Left ventricle myocardium superior (tissue), 1 donor: ENCODE measurements at regions not wholly inside any gene's neighbourhood (a gene's known extent, or its start where the extent isn't known, plus 50 kb on each side); places are given as distances from the start of the nearest gene placed in this dataset.
"Not testable (repeated sequence)": the region's sequence is repeated elsewhere in the genome, so short reads cannot be mapped to it uniquely, and the experiment has no call there.

Experiments
- ATAC-seq: fragments of 200-7000 bp; cut with Tn5 transposase; one replicate; pipeline ENCODE4 v1.9.1; 2020; ENCODE audit warnings: mild to moderate bottlenecking, moderate library complexity
- DNase-seq: peaks from one replicate; pipeline ENCODE4 v3.0.0-alpha.2; 2020
- intact Hi-C: fragments of 100-400 bp; cut with micrococcal nuclease; formaldehyde crosslinking; loops from one replicate; pipeline ENCODE4 v1.11.0; 2022
- donor health status: DM: no; HTN: yes; CAD: no; lungs with severe emphysema.

DNA sequence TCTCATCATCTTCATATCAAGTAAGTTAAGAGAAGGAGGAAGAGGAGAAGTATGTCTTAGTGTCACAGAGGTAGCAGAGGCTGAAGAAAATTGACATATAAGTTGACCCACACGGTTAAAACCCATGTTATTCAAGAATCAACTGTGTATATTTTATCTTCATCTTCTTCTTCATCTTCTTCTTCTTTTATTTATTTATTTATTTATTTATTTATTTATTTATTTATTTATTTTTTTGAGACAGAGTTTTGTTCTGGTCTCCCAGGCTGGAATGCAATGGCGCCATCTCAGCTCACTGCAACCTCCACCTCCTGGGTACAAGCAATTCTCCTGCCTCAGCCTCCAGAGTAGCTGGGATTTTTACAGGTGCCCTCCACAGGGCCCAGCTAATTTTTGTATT lies 1242.3 kb upstream of the RAG2 start:
- DNase-seq, ATAC-seq, intact Hi-C loops: not testable (repeated sequence)

DNA sequence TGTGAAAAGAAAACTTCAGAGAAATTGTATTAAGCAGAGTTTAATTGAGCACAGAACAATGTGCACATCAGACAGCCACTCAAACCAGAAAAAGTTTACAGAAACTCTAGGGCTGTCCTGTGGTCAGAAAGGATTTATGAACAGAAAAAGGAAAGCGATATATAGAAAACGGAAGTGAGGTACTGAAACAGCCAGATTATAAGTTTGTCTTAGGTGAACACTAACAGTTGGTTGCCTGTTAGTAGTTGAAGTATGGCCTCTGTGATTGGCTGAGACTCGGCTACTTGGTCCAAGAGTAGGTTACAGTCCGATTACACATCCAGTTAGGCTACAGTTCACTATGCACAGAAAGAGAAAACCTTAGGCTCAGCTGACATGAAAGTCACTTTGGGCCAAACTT lies 1232.5 kb upstream of the RAG2 start:
- no peak for ATAC-seq
- no peak for DNase-seq
- intact Hi-C loops: no loop called here

DNA sequence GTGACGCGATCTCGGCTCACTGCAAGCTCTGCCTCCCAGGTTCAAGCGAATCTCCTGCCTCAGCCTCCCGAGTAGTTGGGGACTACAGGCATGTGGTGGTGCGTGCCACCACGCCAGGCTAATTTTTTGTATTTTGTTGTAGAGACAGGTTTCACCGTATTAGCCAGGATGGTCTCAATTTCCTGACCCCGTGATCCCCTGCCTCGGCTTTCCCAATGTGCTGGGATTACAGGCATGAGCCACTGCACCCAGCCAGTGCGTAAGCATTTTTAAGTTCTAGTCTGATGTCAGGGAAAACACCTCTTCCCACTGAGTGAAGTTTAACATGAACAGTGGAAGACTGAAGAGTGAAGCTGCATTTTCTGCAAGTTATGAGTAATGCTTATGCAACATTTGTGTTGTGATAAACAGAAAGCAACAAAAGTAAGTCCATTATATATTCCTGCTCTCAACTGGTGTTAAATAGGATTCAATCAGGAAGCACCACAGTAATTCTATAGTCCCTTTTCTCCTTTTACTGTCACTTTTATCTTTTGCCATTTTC lies 1219.8 kb upstream of the RAG2 start:
- ATAC-seq: no peak
- no peak for DNase-seq

DNA sequence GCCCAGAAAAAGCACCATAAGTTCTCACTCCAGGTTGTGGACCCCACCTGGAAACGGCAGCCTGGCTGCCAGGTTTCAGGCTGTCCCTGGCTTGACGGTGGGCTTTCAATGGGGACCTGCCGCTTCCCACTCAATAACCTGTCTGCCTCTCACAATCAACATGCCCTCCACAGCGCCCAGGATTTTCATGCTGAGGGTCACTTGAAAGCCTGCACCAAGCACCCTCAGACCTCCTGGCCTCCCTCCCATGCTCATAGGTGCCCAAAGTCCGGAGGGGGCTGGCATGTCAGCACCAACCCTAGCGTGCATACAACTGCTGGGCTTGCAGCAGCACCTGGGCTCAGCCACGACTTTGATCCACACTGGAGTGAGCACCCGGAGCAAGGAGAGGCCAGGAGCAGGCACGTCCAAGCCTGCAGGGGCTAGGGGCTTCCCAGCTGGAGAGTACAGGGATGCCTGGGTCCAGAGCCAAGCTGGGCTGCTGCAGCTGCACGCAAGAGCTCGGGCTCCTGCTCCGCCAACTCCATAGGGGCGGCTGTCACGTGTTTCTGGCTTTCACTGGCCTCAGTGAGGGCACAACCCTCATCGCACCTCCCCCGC lies 1214.3 kb upstream of the RAG2 start:
- ATAC-seq (no peak), DNase-seq (no peak)
- intact Hi-C loops: no loop called here

More for the DNA sequence above, 1219.8 kb upstream of the RAG2 start:
- intact Hi-C loops: no loop called here

DNA sequence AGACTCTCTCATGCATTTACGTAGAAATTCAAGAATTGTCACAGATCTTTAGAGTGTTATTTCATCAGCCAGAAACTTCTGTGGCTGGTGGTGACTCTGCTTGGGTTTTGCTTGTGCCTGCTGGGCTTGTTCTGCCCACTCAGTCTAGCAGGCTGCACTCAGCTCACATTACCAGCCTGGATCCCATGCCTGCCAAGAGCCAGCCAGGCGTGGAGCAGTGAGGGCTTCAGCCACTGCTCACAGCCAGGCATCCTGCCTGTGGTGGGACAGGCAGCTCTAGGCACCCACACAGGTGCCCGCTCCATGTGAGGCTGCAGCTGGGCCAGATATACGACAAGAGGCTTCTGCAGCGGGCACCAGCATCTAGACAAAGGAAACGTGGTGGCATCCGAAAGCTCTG lies 1213.3 kb upstream of the RAG2 start:
- intact Hi-C loops: no loop called here
- ATAC-seq (no peak), DNase-seq (no peak)

DNA sequence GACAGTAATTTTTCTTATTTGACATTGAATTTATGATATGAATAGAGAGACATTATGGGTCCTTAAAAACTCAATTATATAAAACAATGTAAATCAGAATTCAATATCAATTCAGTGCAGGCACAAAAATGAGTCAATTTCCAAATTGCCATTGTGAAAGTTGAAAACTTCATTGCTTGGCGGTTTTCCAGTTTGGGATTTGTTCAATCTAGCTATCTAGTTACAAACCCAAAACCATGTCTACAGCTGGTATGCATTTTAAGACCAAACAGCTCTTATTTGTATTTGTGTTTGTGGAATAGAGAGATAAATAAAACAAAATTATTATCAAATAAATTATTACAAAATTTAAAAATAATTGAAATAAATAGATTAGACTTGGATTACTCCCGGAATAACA lies 1206.6 kb upstream of the RAG2 start:
- DNase-seq: no peak
- intact Hi-C loops: no loop called here
- ATAC-seq: no peak

DNA sequence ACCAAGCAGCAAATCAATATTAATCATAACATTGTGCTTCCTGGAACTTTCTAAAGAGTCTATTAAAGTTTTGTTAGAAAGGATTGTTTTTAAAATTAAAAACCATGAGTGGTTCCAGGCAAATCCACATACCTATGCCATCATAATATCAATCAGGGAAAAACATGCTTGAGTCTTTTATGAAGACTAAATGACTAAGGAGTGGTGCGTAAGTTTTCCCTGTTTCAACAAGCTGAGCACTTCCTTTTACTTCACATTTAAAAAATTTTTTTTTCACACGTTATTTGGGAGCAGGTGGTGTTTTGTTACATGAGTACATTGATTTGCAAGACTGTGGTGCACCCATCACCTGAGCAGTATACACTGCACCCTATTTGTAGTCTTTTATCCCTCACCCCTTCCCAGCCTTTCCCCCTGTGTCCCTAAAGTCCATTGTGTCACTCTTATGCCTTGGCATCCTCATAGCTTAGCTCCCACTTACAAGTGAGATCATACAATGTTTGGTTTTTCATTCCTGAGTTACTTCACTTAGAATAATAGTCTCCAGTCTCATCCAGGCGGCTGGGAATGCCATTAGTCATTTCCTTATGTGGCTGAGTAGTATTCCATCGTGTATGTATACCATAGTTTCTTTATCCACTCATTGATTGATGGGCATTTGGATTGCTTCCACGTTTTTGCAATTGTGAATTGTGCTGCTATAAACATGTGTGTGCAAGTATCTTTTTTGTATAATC lies 1190.3 kb upstream of the RAG2 start:
- ATAC-seq: no peak
- intact Hi-C loops: no loop called here

DNA sequence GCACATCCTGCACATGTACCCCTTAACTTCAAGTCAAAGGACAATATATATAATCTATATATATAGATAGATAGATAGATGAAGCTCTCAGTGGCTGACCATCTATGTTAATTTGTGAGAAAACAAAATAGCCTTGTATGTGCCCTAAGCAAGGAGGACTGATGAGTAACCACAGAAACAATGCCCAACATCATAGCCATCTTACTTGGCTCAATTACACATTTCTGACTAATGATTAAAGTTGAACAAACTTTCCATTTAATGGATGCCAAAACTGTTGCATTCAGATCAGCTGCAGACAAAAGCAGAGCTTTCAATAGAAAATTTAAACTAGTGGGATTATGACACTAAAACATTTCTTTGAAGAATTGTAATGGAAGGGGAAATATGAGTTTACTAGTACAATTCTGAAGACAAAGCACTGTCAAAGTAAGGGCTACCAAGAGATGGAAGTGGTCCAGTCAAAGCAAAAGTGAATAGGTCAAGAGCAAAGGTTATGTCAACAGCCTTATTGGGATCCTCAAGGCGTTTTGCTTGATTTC lies 1188.2 kb upstream of the RAG2 start:
- no peak for ATAC-seq

More for the DNA sequence above, 1190.3 kb upstream of the RAG2 start:
- DNase-seq: no peak

DNA sequence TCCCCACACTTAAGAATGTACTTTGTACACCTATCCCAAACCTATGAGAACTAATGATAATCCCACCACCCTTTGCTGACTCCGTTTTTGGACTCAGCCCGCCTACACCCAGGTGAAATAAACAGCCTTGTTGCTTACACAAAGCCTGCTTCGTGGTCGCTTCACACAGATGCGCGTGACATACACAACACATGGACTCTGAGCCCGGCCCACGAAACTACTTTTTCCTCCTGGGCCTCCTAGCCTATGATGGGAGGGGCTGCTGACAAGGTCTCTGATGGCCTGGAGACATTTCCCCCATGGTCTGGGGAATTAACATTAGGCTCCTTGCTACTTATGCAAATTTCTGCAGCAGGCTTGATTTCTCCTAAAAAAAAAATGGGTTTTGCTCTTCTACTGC lies 1176.4 kb upstream of the RAG2 start:
- intact Hi-C loops: no loop called here
- DNase-seq (no peak), ATAC-seq (no peak)

More for the DNA sequence above, 1188.2 kb upstream of the RAG2 start:
- DNase-seq: no peak
- intact Hi-C loops: no loop called here

DNA sequence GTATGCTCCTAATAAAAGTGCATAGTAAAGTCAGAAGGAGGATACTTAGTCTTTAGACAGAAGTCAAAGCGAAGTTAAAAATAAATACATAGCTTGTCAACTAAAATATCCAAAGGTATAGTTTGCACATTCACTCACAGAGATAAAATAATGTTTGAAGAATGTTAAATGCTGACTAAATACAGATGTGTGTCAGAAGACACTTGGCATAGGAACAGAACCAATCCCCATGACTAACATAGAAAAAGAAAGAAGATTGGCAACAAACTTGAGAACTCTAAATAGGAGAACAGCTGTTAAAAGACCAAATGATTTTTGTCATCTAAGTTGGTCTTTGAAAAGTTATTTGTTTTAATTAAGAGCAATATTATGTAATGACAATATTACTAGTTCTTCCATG lies 1172.1 kb upstream of the RAG2 start:
- intact Hi-C loops: no loop called here
- ATAC-seq (no peak), DNase-seq (no peak)

DNA sequence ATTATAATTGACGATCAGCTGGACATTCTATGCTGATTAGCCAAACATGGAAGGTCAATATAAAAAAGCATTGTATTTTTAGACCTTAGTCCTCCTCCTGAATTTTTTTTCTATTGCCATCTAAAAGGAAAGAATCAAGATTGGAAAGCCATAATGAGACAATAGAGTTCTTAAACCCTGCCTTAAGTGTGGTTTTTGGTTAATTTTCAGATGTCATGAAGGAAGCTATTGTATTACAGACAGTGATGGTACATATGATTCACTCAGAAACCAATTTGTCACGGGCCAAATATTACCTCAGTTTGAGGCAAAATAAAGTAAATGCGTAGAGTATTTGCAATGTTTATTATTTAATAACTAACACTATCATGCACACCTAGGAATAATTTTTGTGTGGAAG lies 1164.0 kb upstream of the RAG2 start:
- ATAC-seq: no peak
- intact Hi-C loops: no loop called here
- no peak for DNase-seq

DNA sequence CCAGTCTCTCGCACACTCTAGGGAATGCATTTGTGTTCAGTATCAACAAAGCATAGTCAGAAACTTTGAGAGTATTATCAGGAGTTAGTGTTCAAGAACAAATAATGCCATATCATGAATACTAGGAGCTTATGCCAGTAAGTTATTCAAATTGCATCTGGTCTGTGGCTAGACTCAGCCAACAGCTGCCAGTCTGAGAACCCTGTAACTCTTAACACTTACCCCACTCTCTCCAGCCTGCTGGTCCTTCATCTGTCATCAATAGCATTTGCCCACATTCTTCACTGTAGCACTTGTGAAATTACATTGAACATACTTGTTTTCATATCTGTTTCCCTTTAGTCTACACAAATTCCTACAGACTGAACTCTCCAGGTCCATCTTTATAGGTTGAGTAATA lies 1157.5 kb upstream of the RAG2 start:
- intact Hi-C loops: no loop called here
- DNase-seq: no peak
- no peak for ATAC-seq

DNA sequence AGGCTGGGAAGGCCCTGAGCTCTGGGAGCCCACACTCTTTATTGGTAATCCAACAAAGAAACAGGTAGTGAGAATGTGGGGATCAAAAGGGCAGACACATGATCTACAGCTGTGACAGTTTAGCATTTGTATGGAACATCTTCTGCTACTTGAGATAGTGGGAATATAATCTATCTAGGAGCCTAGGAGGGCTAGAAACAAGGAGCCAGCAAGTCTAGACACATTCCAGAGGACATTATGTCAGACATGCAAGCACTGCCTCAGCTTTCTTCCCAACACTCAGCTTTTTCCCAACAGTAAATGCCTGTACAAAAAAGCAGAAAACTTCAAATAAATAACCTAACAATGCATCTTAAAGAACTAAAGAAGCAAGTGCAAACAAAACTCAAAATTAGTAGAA lies 1150.6 kb upstream of the RAG2 start:
- DNase-seq (no peak), ATAC-seq (no peak)
- intact Hi-C loops: no loop called here

DNA sequence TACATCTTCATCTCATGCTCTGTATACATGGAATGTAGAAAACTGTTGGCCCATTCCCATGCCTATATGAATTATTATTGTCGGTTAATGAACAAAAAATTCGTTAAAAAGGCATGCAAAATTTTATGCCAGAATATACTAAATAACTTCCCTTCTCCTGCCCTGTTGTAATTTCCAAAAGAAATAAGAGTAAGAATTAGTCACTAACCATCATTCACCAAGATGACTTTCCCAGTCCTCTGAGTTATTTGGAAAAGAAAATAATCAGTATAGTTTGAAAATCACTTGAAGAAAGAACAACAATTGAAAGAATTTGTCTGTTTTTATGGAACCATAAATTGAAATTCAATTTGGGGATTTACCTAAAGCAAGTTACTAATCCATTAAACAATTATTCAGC lies 1149.1 kb upstream of the RAG2 start:
- intact Hi-C loops: no loop called here
- no peak for ATAC-seq

DNA sequence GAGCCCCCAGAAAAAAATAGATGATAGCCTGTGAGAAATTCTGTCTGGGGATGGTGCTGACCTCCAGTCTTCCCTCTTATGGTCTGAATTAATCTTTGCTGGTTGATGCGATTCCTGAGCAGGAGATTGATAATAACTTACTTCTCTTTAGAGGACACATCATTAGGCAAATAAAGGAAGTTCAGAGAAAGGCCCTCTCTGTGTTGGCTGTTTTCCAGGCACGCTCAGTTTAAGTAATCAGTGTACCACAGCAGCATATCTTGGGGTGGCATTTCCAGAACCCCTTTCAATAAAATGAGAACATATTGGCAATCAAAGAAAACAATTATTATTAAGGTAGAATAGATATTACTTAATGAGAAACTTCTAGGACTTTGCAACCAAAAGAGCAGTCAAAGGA lies 1129.3 kb upstream of the RAG2 start:
- intact Hi-C loops: no loop called here
- no peak for ATAC-seq
- DNase-seq: no peak

More for the DNA sequence above, 1149.1 kb upstream of the RAG2 start:
- no peak for DNase-seq

DNA sequence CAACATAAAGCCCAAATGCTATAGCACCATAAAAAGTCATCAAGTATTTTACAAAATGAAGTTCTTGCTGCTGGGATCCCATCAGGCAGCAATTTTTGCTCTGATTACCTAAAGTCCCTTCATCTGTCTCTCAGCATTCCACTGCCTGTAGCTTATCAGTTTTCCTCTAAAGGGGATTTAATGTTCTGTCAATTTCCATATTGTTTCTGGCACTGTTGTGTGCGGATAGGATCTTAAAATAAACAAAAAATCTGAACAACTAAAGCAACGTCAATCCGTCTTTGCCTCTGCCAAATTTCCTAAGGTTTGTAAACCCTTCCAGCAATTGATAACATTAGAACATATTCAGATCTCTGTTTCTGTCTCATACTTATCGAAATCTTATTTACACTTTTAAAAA lies 1126.3 kb upstream of the RAG2 start:
- DNase-seq (no peak), ATAC-seq (no peak)
- intact Hi-C loops: no loop called here

DNA sequence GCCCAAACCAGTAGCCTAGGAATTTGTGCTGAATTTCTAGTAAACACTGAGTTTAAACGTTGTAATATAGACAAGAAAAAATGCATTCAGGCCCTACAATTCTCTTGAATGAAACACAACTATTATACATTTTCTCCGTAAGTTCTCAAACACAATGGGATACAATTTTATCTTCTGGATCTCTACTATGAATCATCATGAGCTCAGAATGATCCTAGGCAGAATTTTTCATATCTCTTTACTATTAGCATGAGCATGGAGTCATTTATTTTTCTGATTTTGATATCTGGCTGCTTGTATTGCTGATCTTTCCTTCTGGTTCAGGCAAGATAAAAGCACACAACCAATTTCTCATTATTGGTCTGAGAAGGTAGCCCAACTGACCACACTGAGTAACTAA lies 1123.4 kb upstream of the RAG2 start:
- no peak for DNase-seq
- no peak for ATAC-seq
- intact Hi-C loops: no loop called here

DNA sequence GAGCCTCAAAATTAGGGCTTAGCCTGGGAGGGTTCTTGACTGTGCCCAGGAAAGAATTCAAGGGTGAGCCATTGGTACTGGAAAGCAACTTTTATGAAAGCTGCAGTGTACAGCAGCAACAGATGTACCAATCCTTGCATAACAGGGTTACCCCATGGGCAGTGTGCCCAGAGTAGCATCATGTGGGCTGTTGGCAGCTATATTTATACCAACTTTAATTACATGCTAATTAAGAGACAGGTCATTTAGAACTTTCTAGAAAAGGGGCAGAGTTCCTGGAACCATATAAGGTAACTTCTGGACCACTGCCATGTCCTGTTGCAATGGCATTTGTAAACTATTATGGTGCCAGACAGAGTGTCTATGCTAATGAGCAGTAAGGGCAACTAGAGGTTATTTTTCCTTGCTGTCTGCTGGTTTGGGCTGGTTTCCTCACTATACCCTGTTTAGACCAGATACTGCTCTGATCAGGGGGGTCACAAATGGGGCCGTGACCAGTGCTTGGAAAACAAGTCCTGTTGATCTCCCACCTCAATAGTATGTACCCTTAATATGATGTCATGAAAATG lies 1120.5 kb upstream of the RAG2 start:
- intact Hi-C loops: no loop called here
- DNase-seq (no peak), ATAC-seq (no peak)

DNA sequence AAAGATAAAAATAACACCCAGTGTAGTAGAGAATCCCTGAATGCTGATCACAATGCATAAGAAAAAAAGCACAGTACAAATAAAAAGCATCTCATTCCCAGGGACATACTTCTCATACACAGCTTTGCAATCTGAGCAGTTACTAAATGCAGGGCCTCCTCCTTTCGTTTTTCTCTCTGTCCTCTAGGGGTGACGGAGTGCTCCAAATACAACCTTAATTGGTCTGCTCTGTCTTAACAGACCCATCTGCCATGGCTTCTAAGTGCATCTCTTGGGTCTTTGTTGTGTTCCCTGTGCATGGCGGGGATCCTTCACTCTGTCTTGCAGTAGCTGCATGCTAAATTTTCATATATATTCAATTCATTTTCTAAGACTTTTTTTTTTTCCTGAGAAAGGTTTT lies 1114.2 kb upstream of the RAG2 start:
- ATAC-seq: no peak
- no peak for DNase-seq
- intact Hi-C loops: no loop called here

DNA sequence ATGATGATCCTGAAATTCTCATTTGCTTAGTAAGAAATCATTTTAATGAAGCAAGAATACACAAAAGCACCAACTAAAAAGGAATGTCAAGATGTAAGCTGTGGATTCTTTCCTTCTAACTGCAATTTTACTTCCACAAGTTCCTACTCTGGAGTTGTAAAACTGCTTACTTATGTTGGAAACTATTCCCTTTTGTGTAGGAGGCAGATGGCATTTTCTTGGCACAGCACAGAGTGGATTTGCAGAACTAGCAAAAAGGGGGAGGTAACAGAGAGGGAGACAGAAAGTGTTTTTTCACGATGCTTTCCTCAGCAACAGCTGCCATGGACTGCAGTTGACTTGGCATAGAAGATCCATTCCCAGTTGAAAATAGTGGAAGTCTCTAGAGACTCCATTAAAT lies 1112.0 kb upstream of the RAG2 start:
- DNase-seq: no peak
- ATAC-seq: no peak
- intact Hi-C loops: no loop called here
